Loucy (cell line): ENCODE measurements at regions not wholly inside any gene's neighbourhood (a gene's known extent, or its start where the extent isn't known, plus 50 kb on each side); places are given as distances from the start of the nearest gene placed in this dataset.

Experiments used
- H2AFZ ChIP-seq: fragments of 200-600 bp; sonication (generic); 2 replicates; pipeline ENCODE4 v1.6.0; 2016; ENCODE audit warnings: antibody characterized with exemption, mild to moderate bottlenecking, low read length, moderate library complexity
- H3F3A ChIP-seq: fragments of 200-600 bp; 2 replicates; pipeline ENCODE4 v1.6.0; 2016; ENCODE audit warnings: antibody characterized with exemption, low read depth, mild to moderate bottlenecking
- H3K27me3 ChIP-seq: fragments of 200-600 bp; sonication (generic); 2 replicates; pipeline ENCODE4 v1.6.1; 2014; ENCODE audit warnings: low read length, mild to moderate bottlenecking; ENCODE audit not compliant: insufficient read depth, poor library complexity, severe bottlenecking
- H3K36me3 ChIP-seq: fragments of 200-600 bp; sonication (generic); 2 replicates; pipeline ENCODE4 v1.6.1; 2016; ENCODE audit warnings: low read length; ENCODE audit not compliant: insufficient read depth
- H3K4me1 ChIP-seq: fragments of 200-600 bp; sonication (generic); 2 replicates; pipeline ENCODE4 v1.5.1; 2014; ENCODE audit warnings: low read length, mild to moderate bottlenecking; ENCODE audit not compliant: insufficient read depth, poor library complexity, severe bottlenecking
- H3K4me2 ChIP-seq: fragments of 200-600 bp; sonication (generic); 2 replicates; pipeline ENCODE4 v1.6.0; 2014; ENCODE audit warnings: antibody characterized with exemption, low read length, low read depth, mild to moderate bottlenecking; ENCODE audit not compliant: poor library complexity, severe bottlenecking
- H3K4me3 ChIP-seq: fragments of 200-600 bp; sonication (generic); 2 replicates; pipeline ENCODE4 v1.5.1; 2014; ENCODE audit warnings: low read length, mild to moderate bottlenecking, mixed read lengths; ENCODE audit not compliant: poor library complexity, severe bottlenecking
- H3K79me2 ChIP-seq: fragments of 200-600 bp; sonication (generic); 2 replicates; pipeline ENCODE4 v1.6.1; 2014; ENCODE audit warnings: low read length; ENCODE audit not compliant: insufficient read depth
- H3K9ac ChIP-seq: fragments of 200-600 bp; sonication (generic); 2 replicates; pipeline ENCODE4 v1.6.0; 2014; ENCODE audit warnings: mild to moderate bottlenecking, low read depth, low read length, moderate library complexity; ENCODE audit not compliant: poor library complexity, severe bottlenecking
- H3K9me2 ChIP-seq: fragments of 200-600 bp; sonication (generic); replicated peaks from 2 replicates; pipeline ENCODE4 v1.6.1; 2016; ENCODE audit warnings: low read depth, low read length, mixed read lengths
- H3K9me3 ChIP-seq: fragments of 200-600 bp; sonication (generic); 2 replicates; pipeline ENCODE4 v1.6.1; 2014; ENCODE audit warnings: mild to moderate bottlenecking, antibody characterized with exemption, low read length, low read depth; ENCODE audit not compliant: insufficient read depth
- H4K20me1 ChIP-seq: fragments of 200-600 bp; sonication (generic); 2 replicates; pipeline ENCODE4 v1.6.0; 2014; ENCODE audit warnings: antibody characterized with exemption, low read length, mild to moderate bottlenecking; ENCODE audit not compliant: insufficient read depth, poor library complexity, severe bottlenecking
- EZH2phosphoT487 ChIP-seq: fragments of 200-600 bp; IDR thresholded peaks from 2 replicates; pipeline ENCODE4 v1.6.1; 2018; ENCODE audit warnings: antibody characterized with exemption, mild to moderate bottlenecking, moderate library complexity, borderline replicate concordance
- TF ChIP-seq, protein P1 (sequence below): fragments of 200-600 bp; sonication (generic); conservative IDR thresholded peaks from 2 replicates; pipeline ENCODE4 v1.5.1; 2014; ENCODE audit warnings: mild to moderate bottlenecking, antibody characterized with exemption, low read length

DNA sequence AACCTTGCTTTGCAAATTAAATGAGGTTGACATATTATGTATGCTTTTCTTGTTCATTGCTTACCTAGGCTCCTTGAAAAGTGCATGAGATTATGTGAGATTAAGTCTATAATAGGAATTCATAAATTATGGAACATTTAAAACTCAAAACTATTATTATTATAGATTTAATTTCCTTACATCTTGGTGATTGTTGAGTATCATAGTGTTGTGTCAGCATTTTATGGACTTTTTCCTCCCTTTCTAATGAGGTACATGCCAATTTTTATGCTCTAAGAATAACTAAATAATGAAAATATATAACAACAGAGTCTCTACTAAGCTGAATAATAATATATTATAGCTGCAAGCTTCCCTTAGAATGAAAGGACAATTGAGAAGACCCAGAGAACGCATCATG is 848.8 kb upstream of the AADAT start:
- Histone ChIP-seq H3K9me2 (no peaks in the 10 kb centered on the region), H3K27me3 (no peaks in the 10 kb centered on the region), H3K4me1 (no peaks in the 10 kb centered on the region), H3K9me3 (no peaks in the 10 kb centered on the region), H3K4me3 (no peak overlapping the region), H3K79me2 (no peaks in the 10 kb centered on the region), H2AFZ (no peak overlapping the region), H4K20me1 (no peaks in the 10 kb centered on the region), H3K36me3 (no peaks in the 10 kb centered on the region), H3K4me2 (no peak overlapping the region), H3F3A (no peaks in the 10 kb centered on the region), H3K9ac (no peak overlapping the region)
- TF ChIP-seq EZH2phosphoT487 = no peak
- TF ChIP-seq, protein P1, sequence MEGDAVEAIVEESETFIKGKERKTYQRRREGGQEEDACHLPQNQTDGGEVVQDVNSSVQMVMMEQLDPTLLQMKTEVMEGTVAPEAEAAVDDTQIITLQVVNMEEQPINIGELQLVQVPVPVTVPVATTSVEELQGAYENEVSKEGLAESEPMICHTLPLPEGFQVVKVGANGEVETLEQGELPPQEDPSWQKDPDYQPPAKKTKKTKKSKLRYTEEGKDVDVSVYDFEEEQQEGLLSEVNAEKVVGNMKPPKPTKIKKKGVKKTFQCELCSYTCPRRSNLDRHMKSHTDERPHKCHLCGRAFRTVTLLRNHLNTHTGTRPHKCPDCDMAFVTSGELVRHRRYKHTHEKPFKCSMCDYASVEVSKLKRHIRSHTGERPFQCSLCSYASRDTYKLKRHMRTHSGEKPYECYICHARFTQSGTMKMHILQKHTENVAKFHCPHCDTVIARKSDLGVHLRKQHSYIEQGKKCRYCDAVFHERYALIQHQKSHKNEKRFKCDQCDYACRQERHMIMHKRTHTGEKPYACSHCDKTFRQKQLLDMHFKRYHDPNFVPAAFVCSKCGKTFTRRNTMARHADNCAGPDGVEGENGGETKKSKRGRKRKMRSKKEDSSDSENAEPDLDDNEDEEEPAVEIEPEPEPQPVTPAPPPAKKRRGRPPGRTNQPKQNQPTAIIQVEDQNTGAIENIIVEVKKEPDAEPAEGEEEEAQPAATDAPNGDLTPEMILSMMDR = no peak

DNA sequence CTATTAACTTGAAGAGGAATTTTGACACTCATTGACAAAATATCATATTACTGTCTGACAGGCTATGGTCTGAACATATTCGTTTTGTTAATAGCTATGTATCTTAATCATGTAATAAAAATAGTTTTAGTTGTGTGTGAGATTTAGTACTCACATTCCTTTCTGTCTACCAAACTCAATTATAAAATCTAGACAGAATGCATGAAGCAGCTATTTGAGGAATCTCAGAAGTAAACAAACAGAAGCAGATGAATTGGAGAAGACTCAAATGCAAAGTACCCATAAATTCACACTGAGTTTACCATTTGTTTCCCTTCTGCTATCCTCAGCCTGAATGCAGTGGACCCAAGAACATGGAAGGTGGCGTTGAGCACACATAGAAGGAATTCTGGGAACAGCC is 841.6 kb upstream of the AADAT start:
- no peaks in the 10 kb centered on the region for H3F3A ChIP-seq
- no peak overlapping the region for H2AFZ ChIP-seq
- no peak overlapping the region for H3K9ac ChIP-seq
- TF ChIP-seq, protein P1 = no peak
- TF ChIP-seq EZH2phosphoT487 = no peak
- H3K4me1 ChIP-seq = no peaks in the 10 kb centered on the region
- no peaks in the 10 kb centered on the region for H3K36me3 ChIP-seq
- no peaks in the 10 kb centered on the region for H3K9me3 ChIP-seq
- H3K79me2 ChIP-seq = no peaks in the 10 kb centered on the region
- no peaks in the 10 kb centered on the region for H4K20me1 ChIP-seq
- H3K4me2 ChIP-seq = no peak overlapping the region
- no peaks in the 10 kb centered on the region for H3K9me2 ChIP-seq
- no peak overlapping the region for H3K4me3 ChIP-seq
- H3K27me3 ChIP-seq = no peaks in the 10 kb centered on the region

DNA sequence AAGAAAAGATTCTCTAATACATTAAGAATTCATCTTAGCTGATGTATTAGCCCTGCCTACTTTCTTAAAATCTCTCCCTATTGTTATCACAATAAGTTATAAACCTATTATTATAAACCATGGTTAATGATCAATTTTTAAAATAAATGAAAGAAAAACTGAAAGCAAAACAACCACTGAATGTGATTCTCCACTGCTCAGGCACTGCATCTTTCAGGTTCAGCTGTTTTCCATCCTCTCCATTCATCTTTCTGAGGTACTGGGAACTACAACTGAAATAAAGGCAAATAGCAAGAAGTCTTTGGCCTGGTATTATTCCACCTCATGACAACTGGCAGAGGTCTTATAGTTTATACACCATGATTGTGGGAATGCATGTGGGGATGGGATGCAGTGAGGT is 798.9 kb upstream of the AADAT start:
- Histone ChIP-seq H2AFZ (no peak overlapping the region), H4K20me1 (no peaks in the 10 kb centered on the region), H3K36me3 (no peaks in the 10 kb centered on the region), H3K9ac (no peak overlapping the region), H3K4me3 (no peak overlapping the region), H3K9me2 (no peaks in the 10 kb centered on the region), H3K4me2 (no peak overlapping the region), H3F3A (no peaks in the 10 kb centered on the region), H3K4me1 (no peaks in the 10 kb centered on the region), H3K79me2 (no peaks in the 10 kb centered on the region), H3K27me3 (no peaks in the 10 kb centered on the region), H3K9me3 (no peaks in the 10 kb centered on the region; the same call in 1 of the 2 replicates)
- TF ChIP-seq EZH2phosphoT487 = no peak
- TF ChIP-seq, protein P1 = no peak
